Naive thymus-derived CD8-positive, alpha-beta T cell (primary cell): ENCODE measurements at regions not wholly inside any gene's neighbourhood (a gene's known extent, or its start where the extent isn't known, plus 50 kb on each side); places are given as distances from the start of the nearest gene placed in this dataset.
A peak's percentile ranks its signal among the peaks of the same experiment; 100 is the strongest.
"Not testable (repeated sequence)": the region's sequence is repeated elsewhere in the genome, so short reads cannot be mapped to it uniquely, and the experiment has no call there.

Experiments
- ATAC-seq, 2 donors: fragments of 150-1000 bp; cut with Tn5 transposase in 1 of 2; sonication (Bioruptor Pico), chemical (Tn5 transposase) in 1 of 2; 1 replicate in 1 of 2; 2 replicates in 1 of 2; pipeline ENCODE4 v1.10.0; 2021; ENCODE audit warnings: mild to moderate bottlenecking in 2 of 2, moderate library complexity in 2 of 2
- POLR2A ChIA-PET: fragments of 350-600 bp; sonication (Branson Sonifier 250); formaldehyde crosslinking; loops from one replicate; lab custom pipeline; 2021; ENCODE audit warnings: antibody characterized with exemption; lab: Charles Lee
- DNase-seq, 10 donors: peaks; one replicate each; pipeline versions ENCODE4 v3.0.0 to v3.0.0-alpha.2; 2020 to 2022
- H3K27ac Mint-ChIP-seq, 10 donors: one replicate each; pipeline ENCODE4 v1.8.0; 2020 to 2022; ENCODE audit warnings: mild to moderate bottlenecking in 10 of 10, mixed read lengths in 10 of 10, moderate library complexity in 4 of 10, inconsistent platforms in 1 of 10
- H3K27me3 Mint-ChIP-seq, 5 donors: one replicate each; pipeline ENCODE4 v1.8.0; 2021 to 2022; ENCODE audit warnings: mixed read lengths in 5 of 5
- H3K36me3 Mint-ChIP-seq, 3 donors: one replicate each; pipeline ENCODE4 v1.8.0; 2020 to 2022; ENCODE audit warnings: mixed read lengths in 3 of 3, mild to moderate bottlenecking in 2 of 3, inconsistent platforms in 1 of 3
- H3K4me1 Mint-ChIP-seq, 4 donors: one replicate each; pipeline ENCODE4 v1.8.0; 2021 to 2022; ENCODE audit warnings: mixed read lengths in 4 of 4
- H3K4me3 Mint-ChIP-seq, 10 donors: one replicate each; pipeline ENCODE4 v1.8.0; 2020 to 2022; ENCODE audit warnings: mild to moderate bottlenecking in 10 of 10, mixed read lengths in 10 of 10, moderate library complexity in 6 of 10, inconsistent platforms in 1 of 10
- H3K9me3 Mint-ChIP-seq, 9 donors: one replicate each; pipeline ENCODE4 v1.8.0; 2020 to 2022; ENCODE audit warnings: mixed read lengths in 9 of 9, mild to moderate bottlenecking in 3 of 9, inconsistent platforms in 1 of 9, moderate library complexity in 1 of 9

DNA sequence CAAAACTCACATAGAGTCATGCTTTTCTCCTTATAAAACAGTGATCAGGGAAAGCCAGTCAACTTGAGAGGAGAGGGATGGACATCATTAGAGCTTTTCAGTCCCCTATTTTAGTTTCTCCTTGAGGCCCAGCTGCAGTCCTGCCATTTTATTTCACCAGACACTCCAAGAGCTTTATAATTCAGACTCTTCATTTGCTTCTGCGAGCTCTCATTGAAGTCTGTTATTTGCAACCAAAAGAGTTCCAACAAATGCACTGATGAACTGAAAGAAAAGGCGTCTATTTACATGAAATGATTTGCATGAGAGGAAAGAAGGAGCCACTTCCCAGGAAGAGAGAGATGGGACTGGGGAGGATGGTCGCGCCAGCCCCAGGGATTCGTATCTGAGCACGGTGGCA lies 86.8 kb downstream of the NDUFA12 start:
- Mint-ChIP-seq H3K9me3 (peaks cover 0 to 5% (median 0%) of the 10 kb centered on the region in 9 donors), H3K4me1 (peaks cover 0 to 2% (median 0%) of the 10 kb centered on the region in 4 donors), H3K36me3 (peaks cover 0 to 1% (median under 1%) of the 10 kb centered on the region in 3 donors), H3K27ac (no peak overlapping the region), H3K4me3 (no peak overlapping the region), H3K27me3 (peaks cover 0 to 4% (median 0%) of the 10 kb centered on the region in 5 donors)
- DNase-seq (no peak), ATAC-seq (no peak)
- POLR2A ChIA-PET: no interaction called here

DNA sequence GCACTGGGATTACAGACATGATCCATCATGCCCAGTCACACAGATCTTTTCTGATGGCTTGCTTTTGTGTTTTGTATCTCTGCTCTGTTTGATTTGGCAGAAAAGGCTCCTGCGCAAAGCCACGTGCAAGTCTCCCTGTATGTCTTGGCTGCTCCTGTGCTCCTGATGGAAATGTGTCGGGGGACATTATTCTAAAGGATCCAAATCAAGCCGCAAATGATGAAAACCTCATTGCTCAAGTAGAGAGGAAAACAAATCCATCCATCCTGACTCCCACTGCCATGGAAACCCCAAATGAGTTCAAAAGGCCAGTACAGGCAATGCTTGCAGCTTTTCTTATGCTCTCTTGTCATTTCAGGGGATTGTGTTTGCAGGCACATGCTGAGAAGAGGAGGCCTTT lies 93.8 kb downstream of the NDUFA12 start:
- peaks cover 0 to 17% (median 6%) of the 10 kb centered on the region in 9 donors for H3K9me3 Mint-ChIP-seq
- ATAC-seq: no peak
- no peak overlapping the region for H3K27ac Mint-ChIP-seq
- no peak for DNase-seq
- peaks cover 0 to 26% (median 10%) of the 10 kb centered on the region in 3 donors for H3K36me3 Mint-ChIP-seq
- H3K4me1 Mint-ChIP-seq: no peaks in the 10 kb centered on the region
- POLR2A ChIA-PET: no interaction called here
- H3K27me3 Mint-ChIP-seq: peaks cover 4 to 14% (median 8%) of the 10 kb centered on the region in 5 donors
- no peak overlapping the region for H3K4me3 Mint-ChIP-seq

DNA sequence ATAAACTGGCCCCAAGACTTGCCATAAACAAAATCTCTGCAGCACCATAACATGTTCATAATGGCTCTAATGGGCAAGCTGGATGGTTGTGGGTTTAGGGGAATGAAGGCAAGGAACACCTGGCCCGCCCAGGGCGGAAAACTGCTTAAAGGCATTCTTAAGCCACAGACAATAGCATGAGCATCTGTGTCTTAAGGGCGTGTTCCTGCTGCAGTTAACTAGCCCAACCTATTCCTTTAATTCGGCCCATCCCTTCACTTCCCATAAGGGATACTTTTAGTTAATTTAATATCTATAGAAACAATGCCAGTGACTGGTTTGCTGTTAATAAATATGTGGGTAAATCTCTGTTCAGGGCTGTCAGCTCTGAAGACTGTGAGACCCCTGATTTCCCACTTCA lies 97.7 kb downstream of the NDUFA12 start:
- H3K9me3 Mint-ChIP-seq: peaks cover 0 to 14% (median 6%) of the 10 kb centered on the region in 9 donors
- H3K4me1 Mint-ChIP-seq, H3K27ac Mint-ChIP-seq, POLR2A ChIA-PET, ATAC-seq, H3K4me3 Mint-ChIP-seq, DNase-seq: not testable (repeated sequence)
- peaks cover 0 to 22% (median 9%) of the 10 kb centered on the region in 3 donors for H3K36me3 Mint-ChIP-seq
- peaks cover 4 to 14% (median 8%) of the 10 kb centered on the region in 5 donors for H3K27me3 Mint-ChIP-seq

DNA sequence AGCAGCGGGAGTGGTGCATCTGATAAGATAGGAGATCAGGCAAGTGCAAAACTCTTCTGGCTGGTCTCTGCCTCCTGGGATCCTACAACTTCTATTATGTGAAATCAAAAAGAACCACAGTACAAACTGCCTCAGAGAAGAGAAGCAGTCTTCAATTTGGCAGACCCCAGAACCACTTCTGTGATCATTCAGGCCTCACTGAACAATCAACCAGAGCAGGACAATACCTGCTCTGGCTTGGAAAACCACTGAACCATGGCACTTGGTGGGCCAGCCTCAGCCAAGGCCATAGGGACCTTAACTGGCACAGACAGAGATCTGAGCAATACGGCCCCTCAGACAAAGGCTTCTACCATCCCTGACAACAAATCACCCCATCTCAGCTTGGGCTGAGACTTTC lies 103.0 kb downstream of the NDUFA12 start:
- H3K27ac Mint-ChIP-seq: no peak overlapping the region
- peaks cover 0 to 3% (median 2%) of the 10 kb centered on the region in 3 donors for H3K36me3 Mint-ChIP-seq
- POLR2A ChIA-PET: no interaction called here
- no peaks in the 10 kb centered on the region for H3K4me1 Mint-ChIP-seq
- H3K9me3 Mint-ChIP-seq: peaks cover 0 to 5% (median 2%) of the 10 kb centered on the region in 9 donors
- no peak for DNase-seq
- peaks cover 0 to 1% (median 0%) of the 10 kb centered on the region in 5 donors for H3K27me3 Mint-ChIP-seq
- no peak overlapping the region for H3K4me3 Mint-ChIP-seq
- no peak for ATAC-seq

DNA sequence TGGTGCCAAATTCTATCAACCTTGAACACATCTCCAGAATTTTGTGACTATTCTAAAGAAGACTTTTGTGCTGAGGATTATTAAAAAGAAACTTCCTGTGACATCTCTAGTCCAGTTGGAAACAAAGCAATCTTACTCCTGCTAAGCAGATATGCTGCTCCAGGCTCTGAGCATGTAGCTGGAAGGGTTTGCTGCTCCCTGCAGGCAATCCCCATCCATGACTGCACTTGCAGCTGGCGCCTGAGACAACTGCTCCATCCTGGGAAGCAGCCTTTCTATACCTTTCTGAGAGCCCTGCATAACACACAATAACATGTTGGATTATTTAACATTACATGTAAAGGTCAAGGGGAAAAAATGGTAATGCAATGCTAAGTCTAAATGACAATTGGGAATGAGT lies 105.1 kb downstream of the NDUFA12 start:
- ATAC-seq (no peak), DNase-seq (no peak)
- H3K27me3 Mint-ChIP-seq: peaks cover 0 to 1% (median 0%) of the 10 kb centered on the region in 5 donors
- H3K27ac Mint-ChIP-seq: no peak overlapping the region
- no peaks in the 10 kb centered on the region for H3K4me1 Mint-ChIP-seq
- no peaks in the 10 kb centered on the region for H3K9me3 Mint-ChIP-seq
- no peaks in the 10 kb centered on the region for H3K36me3 Mint-ChIP-seq
- POLR2A ChIA-PET: no interaction called here
- H3K4me3 Mint-ChIP-seq: no peak overlapping the region

DNA sequence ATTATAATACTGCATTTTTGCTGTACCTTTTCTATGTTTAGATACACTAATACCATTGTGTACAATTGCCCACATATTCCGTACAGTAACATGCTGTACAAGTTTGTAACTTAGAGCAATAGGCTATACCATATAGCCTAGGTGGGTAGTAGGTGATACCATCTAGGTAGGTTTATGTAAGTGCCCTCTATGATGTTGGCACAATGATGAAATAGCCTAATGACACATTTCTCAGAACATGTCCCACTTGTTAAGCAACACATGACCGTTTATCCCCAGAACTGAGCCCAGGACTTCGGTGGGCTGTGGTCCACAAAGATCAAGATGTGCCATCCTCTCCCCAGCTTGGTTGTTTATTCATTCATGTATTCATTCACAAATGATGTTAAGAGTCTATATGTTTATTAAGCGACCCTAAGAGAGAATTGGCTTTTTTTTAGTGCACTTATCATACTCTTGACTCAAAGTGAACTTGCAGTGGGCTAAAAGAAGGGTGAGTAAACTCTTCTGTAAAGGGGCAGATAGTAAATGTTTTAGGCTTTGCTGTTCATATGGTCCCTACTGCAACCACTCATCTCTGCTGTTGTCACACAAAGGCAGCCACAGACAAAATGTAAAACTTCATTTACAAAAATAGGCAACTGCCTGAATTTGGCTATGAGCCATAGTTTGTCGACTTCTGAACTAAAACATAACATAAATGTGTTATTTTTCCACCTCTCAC lies 110.8 kb downstream of the NDUFA12 start:
- no peak overlapping the region for H3K4me3 Mint-ChIP-seq
- H3K27me3 Mint-ChIP-seq: peaks cover 0 to 28% (median 2%) of the 10 kb centered on the region in 5 donors
- POLR2A ChIA-PET: no interaction called here
- ATAC-seq: no peak
- no peak overlapping the region for H3K27ac Mint-ChIP-seq
- peaks cover 0 to 2% (median 0%) of the 10 kb centered on the region in 3 donors for H3K36me3 Mint-ChIP-seq
- no peaks in the 10 kb centered on the region for H3K4me1 Mint-ChIP-seq
- H3K9me3 Mint-ChIP-seq: no peaks in the 10 kb centered on the region
- no peak for DNase-seq

DNA sequence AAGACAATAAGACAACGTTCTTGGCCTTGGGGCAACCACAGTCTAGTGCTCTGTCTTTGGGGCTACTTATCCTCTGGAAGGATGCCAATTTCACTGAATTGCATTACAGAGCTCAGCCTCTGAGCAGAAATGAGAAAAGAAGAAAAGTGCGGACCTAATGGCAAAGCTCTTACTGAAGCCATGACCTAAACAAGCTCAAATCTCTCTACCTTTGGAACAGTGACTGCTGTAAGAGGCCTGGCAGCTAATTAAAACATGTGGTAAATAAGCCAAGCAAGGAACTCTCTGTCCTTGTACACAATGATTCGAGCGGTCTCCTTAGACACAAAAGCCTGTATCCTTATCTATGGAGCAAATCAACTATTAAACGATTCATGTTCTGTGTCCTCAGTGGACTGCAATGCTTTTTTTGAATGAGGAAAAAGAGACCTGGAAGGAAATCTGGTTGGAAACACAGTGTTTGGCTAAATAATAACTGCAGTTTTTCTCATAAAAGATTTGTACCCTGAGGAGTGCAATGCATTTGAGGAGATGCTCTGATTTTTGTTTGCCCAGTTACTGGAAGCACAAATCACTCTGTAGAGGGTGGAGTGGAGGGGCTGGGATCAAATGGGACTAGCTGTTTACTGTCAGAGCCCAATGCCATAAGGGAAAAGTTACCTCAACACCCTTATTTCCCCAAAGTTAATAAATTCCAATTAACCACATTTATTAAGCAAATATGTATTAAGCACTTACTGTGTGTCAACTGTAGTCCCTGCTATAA lies 113.9 kb downstream of the NDUFA12 start:
- POLR2A ChIA-PET: no interaction called here
- Mint-ChIP-seq H3K27ac (no peak overlapping the region), H3K27me3 (peaks cover 0 to 28% (median 2%) of the 10 kb centered on the region in 5 donors), H3K4me1 (no peaks in the 10 kb centered on the region), H3K4me3 (no peak overlapping the region), H3K9me3 (no peaks in the 10 kb centered on the region), H3K36me3 (peaks cover 0 to 2% (median 0%) of the 10 kb centered on the region in 3 donors)
- DNase-seq: no peak
- no peak for ATAC-seq

DNA sequence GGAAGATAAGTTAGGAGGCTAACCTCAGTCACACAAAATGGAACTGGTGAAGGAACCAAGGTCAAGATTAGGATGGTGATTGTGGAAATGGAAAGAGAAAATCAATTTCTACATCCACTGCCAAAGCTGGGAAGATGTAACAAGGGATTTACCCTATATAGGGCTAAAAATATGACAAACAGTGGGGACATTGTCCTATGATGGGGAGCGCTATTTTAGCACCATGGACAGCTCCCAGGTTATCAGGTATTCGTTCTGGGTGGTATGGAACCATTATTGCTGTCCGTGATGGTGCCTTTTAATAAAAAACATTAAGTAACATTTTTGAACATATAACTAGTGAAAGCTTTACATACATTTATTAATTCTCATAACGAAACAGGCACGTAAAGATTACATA lies 124.0 kb downstream of the NDUFA12 start:
- DNase-seq: peak in 1 of 10 donors; percentile 2
- Mint-ChIP-seq H3K36me3 (peaks cover 0 to 6% (median 3%) of the 10 kb centered on the region in 3 donors), H3K4me1 (peaks cover 4 to 11% (median 10%) of the 10 kb centered on the region in 4 donors), H3K9me3 (peaks cover 0 to 2% (median 0%) of the 10 kb centered on the region in 9 donors), H3K27me3 (peaks cover 21 to 64% (median 45%) of the 10 kb centered on the region in 5 donors), H3K4me3 (no peak overlapping the region), H3K27ac (no peak overlapping the region)
- POLR2A ChIA-PET: no interaction called here
- ATAC-seq: no peak

DNA sequence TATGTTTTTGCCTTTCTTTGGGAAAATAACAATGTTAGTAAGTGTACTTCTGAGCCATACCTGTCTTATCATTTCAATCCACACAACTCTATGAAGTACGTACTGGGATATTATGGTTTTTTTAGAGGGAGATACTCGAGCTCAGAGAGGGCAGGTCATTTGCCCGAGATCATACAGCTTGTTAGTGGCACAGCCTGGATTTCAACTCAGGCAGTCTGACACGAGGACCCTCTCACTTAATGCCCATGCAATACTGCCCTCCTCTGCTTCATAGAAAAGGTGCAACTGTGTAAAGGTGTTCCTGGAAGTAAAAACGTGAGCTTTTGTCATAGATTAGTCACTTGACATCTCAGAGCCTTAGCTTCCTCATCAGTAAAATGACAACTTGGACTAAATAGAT lies 128.0 kb downstream of the NDUFA12 start:
- H3K27me3 Mint-ChIP-seq: peaks cover 42 to 87% (median 66%) of the 10 kb centered on the region in 5 donors
- POLR2A ChIA-PET: no interaction called here
- H3K9me3 Mint-ChIP-seq: peaks cover 0 to 2% (median 0%) of the 10 kb centered on the region in 9 donors
- ATAC-seq (peak; percentile 47 to 53), DNase-seq (peak in 2 of 10 donors; percentile 25 to 26)
- peaks cover 9 to 25% (median 21%) of the 10 kb centered on the region in 4 donors for H3K4me1 Mint-ChIP-seq
- no peak overlapping the region for H3K27ac Mint-ChIP-seq
- H3K36me3 Mint-ChIP-seq: peaks cover 0 to 6% (median 3%) of the 10 kb centered on the region in 3 donors
- H3K4me3 Mint-ChIP-seq: peak overlapping the region in 7 of 10 donors; percentile 1 to 81 (median 37)

DNA sequence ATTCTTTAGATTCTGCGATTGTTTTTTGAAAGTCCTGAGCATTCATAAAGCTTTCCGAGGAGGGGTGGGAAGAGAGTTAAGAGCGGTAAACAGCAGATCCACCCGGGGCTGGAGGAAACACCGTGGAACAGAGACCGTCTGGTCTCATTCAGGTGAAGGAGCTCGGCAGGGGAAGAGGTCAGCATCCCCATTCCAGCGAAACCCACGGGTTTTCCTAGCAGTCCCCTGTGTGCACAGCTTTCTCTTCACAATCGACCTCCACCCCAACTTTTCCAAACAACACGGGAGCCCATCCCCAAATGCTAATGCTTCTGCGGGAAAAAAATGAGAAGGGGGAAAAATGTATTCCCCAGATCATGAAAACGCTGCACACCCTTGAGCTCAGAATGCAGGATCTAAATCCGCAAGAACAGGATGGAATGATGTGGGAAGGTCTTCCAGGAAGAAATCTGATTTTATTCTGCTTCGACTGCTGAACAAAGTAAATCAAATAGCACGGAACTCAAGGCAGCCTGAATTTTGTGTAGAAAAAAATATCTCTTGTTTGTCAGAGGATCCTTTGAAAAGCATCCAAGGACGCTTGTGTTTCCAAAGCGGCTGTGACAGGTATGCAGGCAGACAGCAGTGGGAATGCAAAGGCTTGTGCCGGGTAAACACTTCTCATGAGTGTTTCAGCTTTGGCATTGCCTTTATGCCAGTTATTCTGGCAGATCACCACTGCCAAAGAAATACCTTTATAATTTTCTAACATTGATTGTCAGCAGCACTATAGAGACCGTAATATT lies 128.8 kb downstream of the NDUFA12 start:
- H3K9me3 Mint-ChIP-seq: no peaks in the 10 kb centered on the region
- H3K27ac Mint-ChIP-seq: peak overlapping the region in 1 of 10 donors; percentile 38
- H3K36me3 Mint-ChIP-seq: peaks cover 0 to 6% (median 3%) of the 10 kb centered on the region in 3 donors
- DNase-seq (no peak), ATAC-seq (no peak)
- peaks cover 9 to 25% (median 21%) of the 10 kb centered on the region in 4 donors for H3K4me1 Mint-ChIP-seq
- H3K4me3 Mint-ChIP-seq: peak overlapping the region; percentile 60 to 91 (median 81)
- POLR2A ChIA-PET: no interaction called here
- H3K27me3 Mint-ChIP-seq: peaks cover 42 to 91% (median 70%) of the 10 kb centered on the region in 5 donors

DNA sequence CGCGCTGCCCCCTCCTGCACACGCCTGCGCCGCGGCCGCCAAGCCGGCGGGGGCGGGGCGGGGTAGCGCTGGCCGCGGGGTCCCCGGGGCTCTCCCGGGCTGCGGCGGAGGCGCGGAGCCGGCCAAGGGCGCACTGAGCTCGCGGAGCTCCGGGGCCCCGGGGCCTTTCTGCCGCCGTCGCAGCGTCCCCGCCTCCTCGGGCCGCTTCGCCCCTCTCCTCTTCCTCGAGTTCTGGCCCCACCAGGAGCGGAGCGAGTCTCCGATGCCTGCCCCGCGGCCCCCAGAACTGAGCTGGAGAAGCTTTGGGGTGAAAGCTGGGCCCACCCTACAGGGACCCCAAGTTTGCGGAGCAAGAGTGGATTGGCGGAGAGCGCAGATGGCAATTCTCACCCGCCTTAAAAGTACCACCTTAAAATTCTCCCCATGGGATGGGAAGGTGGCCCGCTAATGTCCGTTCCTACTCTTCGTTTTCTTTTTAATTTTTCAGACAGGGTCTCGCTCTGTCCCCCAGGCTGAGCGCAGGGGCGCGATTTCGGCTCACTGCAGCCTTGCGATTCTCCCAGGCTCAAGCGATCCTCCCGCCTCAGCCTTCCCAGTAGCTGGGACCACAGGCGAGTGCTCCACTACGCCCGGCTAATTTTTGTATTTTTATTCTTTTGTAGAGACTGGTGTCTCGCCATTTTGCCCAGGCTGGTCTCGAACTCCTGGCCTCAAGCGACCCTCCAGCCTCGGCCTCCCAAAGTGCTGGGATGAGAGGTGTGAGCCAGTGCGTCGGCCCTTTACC lies 129.6 kb downstream of the NDUFA12 start:
- Mint-ChIP-seq H3K4me1 (peaks cover 9 to 25% (median 21%) of the 10 kb centered on the region in 4 donors), H3K4me3 (peak overlapping the region; percentile 60 to 91 (median 81)), H3K36me3 (peaks cover 0 to 3% (median 0%) of the 10 kb centered on the region in 3 donors), H3K9me3 (no peaks in the 10 kb centered on the region), H3K27me3 (peaks cover 37 to 85% (median 66%) of the 10 kb centered on the region in 5 donors), H3K27ac (peak overlapping the region in 1 of 10 donors; percentile 38)
- peak in 1 of 2 donors; percentile 25 for ATAC-seq
- POLR2A ChIA-PET: no interaction called here
- no peak for DNase-seq
